GM18907 (cell line): ENCODE measurements at regions not wholly inside any gene's neighbourhood (a gene's known extent, or its start where the extent isn't known, plus 50 kb on each side); places are given as distances from the start of the nearest gene placed in this dataset.

Source experiments
- ATAC-seq: cut with Tn5 transposase; IDR thresholded peaks from one replicate; pipeline ENCODE4 v1.9.1; 2021; ENCODE audit warnings: mild to moderate bottlenecking, moderate library complexity; ENCODE audit not compliant: unreplicated experiment

DNA sequence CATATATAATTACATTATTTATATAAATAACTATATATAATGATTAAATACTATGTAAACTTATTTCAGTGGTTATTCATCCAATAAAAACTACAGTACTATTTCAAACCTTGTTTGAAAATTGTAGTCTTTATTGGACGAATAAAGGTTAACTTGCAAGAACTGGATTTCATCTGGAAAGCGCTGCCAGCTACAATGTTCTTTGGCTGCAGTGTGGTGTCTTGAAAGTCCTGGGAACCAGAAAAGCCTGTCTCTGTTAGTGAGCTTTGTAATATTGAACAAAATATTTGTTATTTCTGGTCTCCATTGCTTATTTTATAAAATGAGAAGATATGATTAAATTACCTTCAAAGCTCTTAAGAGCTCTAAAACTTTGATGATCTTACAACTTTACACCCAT is 763.6 kb downstream of the ADGRL2 start:
- no peak for ATAC-seq

DNA sequence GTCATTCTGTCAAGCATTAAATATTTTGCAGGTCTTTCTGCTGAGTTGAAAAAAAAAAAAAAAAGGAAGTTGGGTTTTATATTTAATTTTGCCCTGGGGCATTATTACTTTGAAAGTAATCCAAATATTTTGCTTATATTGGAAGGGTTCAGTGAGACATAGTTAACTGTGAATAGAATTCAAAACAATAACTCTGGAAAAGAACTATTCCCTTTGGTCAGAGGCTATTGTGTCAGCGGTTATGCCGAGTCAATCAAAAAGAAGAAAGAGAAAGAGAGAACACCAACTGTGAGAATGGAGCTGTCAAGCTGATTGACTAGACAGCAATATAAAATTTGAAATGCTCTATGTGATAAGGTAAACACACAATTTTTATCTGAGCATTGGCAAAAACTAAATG is 761.7 kb downstream of the ADGRL2 start:
- ATAC-seq: no peak

DNA sequence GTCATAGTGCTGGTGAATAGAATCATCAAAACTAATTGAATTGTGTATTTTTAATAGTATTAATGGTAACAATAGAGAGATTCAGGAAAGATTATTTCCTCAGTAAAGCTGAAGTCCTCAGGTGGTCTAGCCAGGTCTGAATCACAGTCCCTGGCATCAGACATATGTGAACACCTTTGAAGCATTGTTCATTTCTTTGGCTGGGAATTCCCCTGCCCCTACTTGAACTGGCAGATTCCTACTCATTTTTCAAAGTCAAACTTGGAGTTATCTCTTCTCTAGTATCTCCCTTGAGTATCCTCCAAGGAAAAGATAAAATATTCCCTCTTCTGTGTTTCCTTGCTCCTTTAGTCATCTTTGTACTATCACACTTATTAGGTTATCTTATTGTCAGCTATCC is 759.8 kb downstream of the ADGRL2 start:
- no peak for ATAC-seq

DNA sequence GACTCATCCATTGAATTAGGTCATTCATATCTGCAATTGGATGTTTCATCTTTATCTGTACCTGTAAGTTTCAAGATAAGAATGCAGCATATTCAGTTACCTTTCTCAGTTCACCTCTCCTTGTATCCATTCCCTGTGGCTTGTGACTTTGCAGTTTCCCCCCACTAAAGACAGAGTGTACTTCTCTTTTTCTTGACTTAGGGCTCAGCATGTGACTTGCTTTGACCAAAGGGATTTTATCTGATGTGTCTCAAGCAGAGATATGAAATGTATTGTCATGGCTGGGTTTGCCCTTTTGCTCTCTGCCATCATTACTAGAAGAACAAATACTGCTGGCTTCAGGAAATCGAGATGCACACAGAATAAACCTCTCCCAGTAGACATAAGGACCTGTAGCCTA is 754.8 kb downstream of the ADGRL2 start:
- ATAC-seq: no peak

DNA sequence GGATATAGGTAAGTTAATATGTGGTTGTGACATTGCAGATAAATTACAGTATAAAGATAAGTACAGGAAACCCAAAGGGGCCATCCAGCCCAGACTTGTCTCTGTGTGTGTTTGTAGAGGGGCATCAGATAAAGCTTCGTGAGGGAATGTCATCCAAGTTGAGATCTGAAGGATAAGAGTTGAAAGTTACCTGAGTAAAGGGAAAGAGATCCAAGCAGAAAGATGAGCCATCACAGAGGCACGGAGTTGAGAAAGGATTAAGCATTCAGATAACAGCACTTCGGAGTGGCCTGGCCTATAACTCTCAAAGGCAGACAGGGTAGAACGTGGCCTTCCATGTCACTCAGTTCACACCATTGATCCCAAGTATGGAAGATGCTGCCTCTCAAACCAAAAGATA is 749.1 kb downstream of the ADGRL2 start:
- ATAC-seq: no peak

DNA sequence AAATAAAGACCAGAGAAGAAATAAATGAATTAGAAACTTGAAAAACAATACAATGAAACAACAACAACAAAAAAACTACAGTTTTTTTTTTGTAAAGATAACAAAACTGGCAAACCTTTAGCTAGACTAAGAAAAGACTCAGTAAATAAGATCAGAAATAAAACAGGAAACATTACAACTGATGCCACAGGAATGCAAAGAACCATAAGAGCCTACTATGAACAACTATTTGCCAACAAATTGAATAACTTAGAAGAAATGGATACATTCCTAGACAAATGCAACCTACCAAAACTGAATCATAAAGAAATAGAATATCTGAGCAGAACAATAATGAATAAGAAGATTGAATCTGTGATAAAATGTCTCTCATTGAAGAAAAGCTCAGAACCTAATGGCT is 742.0 kb downstream of the ADGRL2 start:
- no peak for ATAC-seq

DNA sequence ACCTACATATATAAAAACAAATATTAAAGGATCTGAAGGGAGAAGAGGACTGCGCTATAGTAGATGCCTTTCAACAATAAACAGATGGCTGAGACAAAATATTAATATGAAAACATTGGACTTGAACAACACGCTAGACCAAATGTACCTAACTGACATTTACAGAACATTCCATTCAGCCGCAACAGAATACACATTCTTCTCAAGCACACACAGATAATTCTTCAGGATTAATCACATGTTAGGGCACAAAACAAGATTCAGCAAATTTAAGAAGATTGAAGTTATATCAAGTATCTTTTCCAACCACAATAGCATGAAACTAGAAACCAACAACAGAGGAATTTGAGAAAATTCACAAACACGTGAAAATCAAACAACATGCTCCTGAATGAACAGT is 741.4 kb downstream of the ADGRL2 start:
- ATAC-seq: no peak

DNA sequence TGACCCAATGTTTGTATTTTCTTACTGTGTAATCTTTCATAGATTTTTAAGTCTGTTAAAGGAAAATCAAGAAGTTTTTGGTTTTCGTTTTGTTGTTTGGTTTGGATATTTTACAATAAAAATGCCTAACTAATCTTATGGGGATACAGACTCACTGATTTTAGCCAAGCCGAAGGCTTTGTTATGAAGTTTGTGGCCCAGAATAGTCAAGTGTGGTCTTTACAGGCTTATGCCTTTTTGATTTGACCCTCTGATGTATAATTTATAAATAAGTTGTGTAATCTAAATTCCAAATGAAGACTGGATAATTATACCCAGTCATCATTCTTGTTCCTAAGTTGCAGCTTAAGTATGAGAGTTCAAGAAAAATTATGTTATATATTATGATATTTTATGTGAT is 739.3 kb downstream of the ADGRL2 start:
- ATAC-seq: no peak

DNA sequence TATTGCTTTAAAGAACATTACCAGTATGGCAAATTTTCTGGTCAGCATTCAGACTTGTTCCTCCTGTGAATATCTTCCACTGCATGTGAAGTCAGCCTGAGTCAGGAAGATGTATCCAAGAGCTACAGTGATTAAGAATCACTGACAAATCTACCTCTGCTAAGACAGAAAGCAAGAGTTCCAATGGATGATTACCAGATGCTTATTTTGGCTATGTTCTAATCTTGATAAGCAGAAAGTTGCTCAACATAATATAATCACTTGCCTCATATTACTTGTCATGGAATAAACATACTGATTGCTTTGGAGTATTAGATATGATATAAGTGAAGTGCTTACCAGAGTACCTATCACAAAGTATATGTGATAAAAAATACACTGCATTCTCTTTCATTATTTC is 738.1 kb downstream of the ADGRL2 start:
- no peak for ATAC-seq

DNA sequence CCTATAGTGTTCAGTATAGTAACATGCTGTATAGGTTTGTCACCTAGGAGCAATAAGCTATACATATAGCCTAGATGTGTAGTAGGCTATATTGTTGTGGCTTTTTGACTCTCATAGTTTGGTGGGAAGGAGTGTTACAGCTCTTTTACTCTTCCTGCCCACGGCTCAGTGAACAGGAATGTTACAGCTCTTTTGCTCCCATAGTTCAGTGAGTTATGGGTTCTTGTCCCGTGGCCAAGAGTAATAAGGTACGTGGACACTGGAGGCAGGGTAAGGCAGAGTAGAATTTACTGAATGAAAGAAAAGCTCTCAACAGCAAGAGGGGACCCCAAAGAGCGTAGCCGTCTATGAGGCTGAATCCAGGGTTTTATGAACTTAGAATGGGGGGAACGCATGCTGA is 734.3 kb downstream of the ADGRL2 start:
- ATAC-seq: no peak

DNA sequence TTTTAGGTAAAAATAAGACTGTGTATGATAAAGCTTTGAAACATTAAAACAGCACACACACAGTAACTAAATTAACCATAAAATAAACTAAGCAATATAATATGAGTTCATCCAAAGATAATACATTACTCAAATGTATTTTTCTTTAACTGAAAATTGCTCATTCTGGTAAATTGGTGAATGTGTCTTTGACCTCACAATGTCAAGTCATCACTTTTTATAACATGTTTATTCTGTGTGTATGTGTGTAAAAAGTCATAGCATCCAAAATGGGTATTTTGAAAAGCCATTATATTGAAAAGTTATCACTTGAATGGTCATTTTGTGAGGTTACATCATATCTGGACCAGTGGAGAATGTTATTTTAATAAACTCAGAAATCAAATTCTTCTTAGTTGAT is 724.6 kb downstream of the ADGRL2 start:
- ATAC-seq: no peak

DNA sequence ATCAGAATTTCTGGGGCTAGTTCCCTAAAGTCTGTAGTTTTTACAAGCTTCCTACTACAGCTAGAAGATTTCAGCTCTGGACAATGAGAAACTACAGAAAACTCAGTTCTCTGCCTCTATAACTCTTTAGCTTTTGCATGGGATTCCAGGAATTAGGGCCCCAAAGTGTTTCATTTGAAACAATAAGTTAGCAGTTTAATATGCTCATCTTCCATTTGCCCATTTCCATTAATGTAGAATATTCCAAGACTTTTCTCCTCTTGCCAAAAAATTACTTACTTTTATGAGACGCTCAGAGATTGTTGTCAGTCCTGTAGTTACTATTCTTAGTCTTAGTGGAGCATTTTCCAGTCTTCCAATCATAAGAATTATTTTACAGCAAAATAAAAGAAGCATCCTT is 719.9 kb downstream of the ADGRL2 start:
- ATAC-seq: no peak

DNA sequence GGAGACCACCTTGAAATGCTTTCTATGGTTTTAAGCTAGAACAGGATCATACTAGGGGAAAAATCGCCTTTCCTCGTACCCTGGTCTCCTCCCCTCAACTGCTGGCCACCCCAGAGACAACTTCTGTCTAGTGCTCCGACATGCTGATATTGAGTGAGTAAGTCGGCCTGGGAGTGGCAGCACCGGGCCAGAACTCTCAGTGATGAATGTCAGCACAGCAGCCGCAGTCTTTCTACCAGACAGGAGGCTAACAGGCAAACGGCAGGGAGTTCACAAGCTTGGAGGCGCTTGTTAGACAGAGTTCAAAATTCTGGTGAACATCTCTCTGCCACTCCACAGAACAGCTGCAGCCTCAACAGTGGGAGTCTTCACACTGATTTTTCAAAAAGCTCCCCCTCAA is 716.9 kb downstream of the ADGRL2 start:
- no peak for ATAC-seq

DNA sequence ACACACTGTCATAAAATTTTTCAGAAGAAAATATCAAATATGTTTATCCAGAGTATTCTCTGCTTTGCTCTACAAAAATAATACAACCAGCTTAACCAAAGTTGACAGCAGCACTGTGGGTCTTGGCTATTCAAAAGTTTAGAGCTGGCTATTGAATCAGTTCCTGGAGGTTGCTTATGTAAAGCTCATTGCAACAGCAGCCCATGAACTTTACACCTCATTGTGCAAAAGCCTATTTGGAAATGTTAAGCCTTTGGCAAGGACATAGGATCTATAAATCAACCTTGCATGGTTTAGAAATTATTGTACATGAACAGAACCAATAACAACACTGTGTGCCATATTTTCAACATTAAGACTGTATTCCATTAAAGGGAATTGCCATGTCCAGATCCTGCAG is 714.9 kb downstream of the ADGRL2 start:
- no peak for ATAC-seq

DNA sequence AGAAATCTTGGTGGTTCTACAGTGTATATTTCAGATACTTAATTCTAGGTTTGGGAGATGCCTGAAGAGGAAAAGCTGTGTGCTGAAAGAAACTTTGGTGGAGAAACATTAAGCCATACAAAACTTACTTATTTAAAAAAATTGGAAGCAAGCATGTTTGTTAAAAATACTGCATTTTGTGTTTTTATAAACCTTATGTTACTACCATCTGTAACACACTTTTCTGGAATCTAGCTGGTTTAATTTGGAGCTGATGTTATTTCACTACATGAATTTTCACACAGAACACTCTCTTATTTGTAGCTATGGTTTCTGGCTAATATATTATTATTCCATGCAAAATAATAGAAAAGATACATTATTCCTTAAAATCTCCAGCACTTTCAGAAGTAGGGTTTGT is 710.7 kb downstream of the ADGRL2 start:
- no peak for ATAC-seq

DNA sequence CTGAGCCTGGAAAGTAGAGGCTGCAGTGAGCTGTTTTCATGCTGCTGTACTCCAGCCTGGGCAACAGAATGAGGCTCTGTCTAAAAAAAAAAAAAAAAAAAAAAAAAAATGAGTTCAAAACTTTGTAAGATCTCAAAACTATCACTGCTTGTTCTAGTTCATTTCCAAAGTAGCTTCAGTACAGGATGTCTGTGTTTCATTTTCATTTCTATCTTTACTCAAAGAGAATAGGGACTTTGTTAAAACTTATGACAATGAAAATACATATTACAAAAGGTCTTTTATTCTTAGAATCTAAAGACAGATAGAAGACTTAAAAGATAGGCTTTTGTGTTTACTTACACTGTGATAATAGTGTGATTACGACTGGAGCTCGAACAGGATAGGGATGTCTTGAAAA is 709.7 kb downstream of the ADGRL2 start:
- no peak for ATAC-seq

DNA sequence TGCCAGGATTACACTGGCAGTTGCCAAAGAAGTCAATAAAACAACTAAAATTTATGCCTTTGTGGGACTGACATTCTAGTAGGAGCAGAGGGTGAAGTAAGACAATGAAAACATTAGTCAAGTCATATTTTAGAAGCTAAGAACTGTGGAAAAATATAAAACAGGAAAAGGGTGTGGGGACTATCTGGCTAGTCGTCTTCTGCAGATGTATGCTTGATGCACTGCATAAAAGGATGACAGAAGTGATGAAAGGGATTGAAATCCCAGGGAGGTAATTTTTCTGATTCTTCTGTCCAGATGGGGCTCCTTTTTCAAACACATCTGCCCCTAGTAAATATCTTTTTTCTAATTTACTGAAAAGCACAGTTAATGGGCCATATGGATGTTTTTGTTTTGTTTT is 706.3 kb downstream of the ADGRL2 start:
- no peak for ATAC-seq

DNA sequence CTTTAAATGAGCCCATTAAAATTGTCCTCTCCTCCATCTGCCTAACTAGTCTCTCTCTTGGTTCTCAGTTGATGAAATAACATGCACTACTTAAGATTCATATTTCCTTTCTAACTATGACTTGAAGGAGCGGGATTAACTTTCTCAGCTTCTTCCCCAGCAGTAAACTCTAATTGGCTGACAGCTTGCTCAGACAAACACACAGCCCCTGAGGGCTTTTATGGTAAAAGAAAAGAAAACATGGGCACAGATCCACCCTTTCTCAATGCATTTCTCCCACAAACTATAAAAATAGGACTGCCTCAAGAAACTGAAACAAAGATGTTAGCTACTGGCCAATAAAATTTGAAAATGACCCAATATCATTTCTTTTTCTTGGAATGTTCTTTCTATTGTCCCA is 703.1 kb downstream of the ADGRL2 start:
- ATAC-seq: no peak

DNA sequence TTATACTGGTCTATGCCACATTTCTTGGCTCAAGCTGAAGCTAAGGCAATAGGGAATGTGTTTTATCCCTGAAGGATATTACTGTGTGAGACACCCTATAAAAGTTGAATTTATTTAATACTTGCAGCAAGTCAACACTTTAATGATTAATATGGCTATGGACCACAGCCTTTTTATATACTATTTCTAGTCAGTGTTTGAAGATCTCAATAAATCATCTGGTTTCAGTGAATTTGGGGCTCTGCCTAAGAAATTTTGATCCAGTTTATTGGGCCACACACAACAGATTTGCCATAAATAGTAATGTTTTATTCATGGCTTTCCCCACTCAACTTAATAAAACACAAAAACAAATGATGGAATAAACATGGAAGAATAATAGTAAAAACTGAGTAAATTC is 698.3 kb downstream of the ADGRL2 start:
- ATAC-seq: no peak

DNA sequence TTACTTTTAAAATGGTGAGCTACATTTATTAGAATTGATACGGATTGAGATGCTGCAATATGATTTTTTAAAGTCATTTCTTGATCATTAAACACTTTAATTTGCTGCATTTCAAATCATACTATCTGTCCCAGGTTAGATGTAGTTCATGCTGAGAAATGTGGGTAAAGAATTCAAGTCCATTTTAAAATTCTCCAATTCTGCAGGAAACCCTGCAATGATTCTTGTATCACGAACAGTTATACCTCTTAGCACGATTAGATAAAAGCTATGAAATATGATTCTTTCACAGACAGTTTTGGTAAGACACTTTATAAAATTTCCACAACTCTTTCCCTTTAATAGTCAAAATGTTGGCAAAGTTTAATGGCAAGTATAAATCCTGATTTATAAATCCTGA is 693.4 kb downstream of the ADGRL2 start:
- ATAC-seq: no peak

DNA sequence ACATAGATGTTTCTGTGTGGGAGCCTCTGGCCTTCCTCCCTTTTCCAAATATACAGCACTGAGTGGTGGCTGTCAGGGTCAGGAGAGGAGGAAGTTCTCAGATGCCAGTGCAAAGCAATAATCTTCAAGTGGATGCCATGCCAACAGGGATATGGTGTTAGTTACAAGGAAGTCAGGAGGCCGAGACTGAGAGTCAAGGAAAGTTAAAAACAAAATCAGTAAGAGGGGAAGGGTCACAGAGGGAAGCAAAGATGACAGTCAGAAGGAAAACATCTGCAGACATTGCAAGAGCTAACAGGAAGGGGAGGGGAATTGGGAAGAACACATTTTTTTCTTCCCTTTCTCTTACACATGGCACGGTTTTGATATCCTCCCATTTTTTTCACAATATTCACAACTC is 691.4 kb downstream of the ADGRL2 start:
- ATAC-seq: no peak

DNA sequence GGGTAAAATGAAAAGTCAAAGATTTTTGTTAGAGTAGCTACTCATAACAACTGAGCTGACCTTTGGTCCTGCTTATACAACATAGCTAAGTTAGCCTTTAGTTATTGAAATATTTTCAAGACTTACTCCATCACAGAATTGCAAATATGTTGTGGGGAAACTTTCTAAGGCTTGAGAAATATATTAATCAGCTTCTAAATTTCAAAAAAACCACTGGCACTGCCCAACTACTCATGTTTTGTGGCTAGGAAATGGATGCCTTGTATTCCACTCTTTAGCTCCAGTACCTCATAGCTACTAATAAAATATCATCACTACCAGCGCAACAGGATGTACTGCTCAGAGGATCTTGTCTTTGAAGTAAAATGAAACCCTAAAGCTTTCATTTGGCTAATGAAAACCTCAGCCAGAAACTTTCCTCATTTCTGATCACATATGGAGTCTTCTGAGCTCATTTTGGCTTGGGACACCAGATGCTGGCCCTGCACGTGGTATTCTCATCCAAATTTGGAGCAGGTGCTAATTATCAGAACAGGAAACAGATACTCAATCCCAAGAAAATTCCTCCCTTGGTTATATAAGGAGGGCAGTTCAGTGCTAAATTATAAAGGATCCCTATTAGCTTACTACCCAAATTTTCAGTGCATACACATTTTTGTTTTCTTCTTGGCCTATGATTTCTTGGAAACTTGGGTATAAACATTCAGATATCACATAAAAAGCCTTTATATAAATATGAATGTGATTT is 690.7 kb downstream of the ADGRL2 start:
- ATAC-seq: no peak

DNA sequence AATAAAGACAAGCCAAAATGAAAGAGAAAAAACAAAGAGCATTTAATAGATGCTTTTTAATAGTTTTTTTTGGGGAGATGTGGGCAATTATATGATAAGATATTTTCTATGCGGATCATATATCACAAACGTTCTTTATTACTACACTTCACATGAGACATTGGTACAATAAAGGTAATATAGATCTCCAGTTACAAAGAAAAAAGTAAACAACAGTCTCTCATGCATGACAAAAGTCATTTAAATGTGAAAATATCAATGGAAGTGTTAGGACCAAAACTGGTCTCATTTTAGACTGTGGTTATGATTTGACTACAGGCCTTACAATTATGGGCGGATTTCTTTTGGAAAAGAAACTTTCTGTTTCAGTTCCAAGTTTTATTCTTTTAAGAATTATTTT is 687.0 kb downstream of the ADGRL2 start:
- no peak for ATAC-seq
